ENCODE measurements at regions not wholly inside any gene's neighbourhood (a gene's known extent, or its start where the extent isn't known, plus 50 kb on each side); places are given as distances from the start of the nearest gene placed in this dataset.

DNA sequence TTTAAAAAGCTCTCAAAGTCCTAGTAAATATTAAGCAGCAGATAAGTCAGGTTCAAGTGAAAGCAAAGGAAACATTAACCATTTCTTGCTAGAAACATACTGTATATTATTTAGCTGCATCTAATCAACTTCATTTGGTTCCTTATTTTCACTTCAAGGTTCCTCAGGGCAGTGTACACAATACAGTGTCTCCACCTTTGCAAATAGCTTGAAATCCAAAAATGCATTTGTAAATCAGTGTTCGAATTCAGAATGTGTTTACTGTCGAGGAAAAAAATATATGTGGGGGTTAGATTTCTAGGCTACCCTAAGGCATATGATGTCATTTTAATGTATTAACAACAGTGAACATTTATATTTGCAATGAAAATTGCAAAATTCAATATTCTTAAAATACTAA, 436.0 kb downstream of the CETN3 start (continued):
- TF ChIP-seq CHD7 (IDR thresholded peaks at IDR 0.05; ENCODE audit: insufficient replicate concordance, low read length) (no peak), CHD2 (IDR thresholded peaks at IDR 0.05; ENCODE audit: low read length) (no peak)
- TF ChIP-seq, protein P1, sequence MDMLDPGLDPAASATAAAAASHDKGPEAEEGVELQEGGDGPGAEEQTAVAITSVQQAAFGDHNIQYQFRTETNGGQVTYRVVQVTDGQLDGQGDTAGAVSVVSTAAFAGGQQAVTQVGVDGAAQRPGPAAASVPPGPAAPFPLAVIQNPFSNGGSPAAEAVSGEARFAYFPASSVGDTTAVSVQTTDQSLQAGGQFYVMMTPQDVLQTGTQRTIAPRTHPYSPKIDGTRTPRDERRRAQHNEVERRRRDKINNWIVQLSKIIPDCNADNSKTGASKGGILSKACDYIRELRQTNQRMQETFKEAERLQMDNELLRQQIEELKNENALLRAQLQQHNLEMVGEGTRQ (IDR thresholded peaks at IDR 0.05; ENCODE audit: low read length) = no peak
